HEK293T (cell line): ENCODE measurements at regions not wholly inside any gene's neighbourhood (a gene's known extent, or its start where the extent isn't known, plus 50 kb on each side); places are given as distances from the start of the nearest gene placed in this dataset.

Experiments used
- SUZ12 ChIP-seq: fragments of 450-650 bp; IDR thresholded peaks from 2 replicates; pipeline ENCODE4 v1.6.1; 2016; ENCODE audit warnings: mild to moderate bottlenecking
- TARDBP ChIP-seq: fragments of 450-650 bp; IDR thresholded peaks from 2 replicates; pipeline ENCODE4 v1.6.1; 2016

- TF ChIP-seq SUZ12 = no peak
- TF ChIP-seq TARDBP = no peak
Measured at GRCh38 chr2:3100386-3100785, 277.2 kb downstream of the EIPR1 start.
